HG02642 (cell line): ENCODE measurements at regions not wholly inside any gene's neighbourhood (a gene's known extent, or its start where the extent isn't known, plus 50 kb on each side); places are given as distances from the start of the nearest gene placed in this dataset.
"Not testable (repeated sequence)": the region's sequence is repeated elsewhere in the genome, so short reads cannot be mapped to it uniquely, and the experiment has no call there.

Experiments
- ATAC-seq: cut with Tn5 transposase; IDR thresholded peaks from one replicate; pipeline ENCODE4 v1.9.1; 2021; ENCODE audit warnings: mild to moderate bottlenecking; ENCODE audit not compliant: unreplicated experiment, poor library complexity

GRCh38 chr9:1881708-1882295 is 133.3 kb upstream of the SMARCA2 start:
- ATAC-seq: no peak

- ATAC-seq: no peak
Observed at GRCh38 chr9:1882711-1883403, 132.3 kb upstream of the SMARCA2 start.

GRCh38 chr9:1890201-1890600 is 124.9 kb upstream of the SMARCA2 start:
- no peak for ATAC-seq

- no peak for ATAC-seq
Observed at GRCh38 chr9:1890816-1891215, 124.3 kb upstream of the SMARCA2 start.

GRCh38 chr9:1903080-1903704 is 112.0 kb upstream of the SMARCA2 start:
- not testable (repeated sequence) for ATAC-seq

GRCh38 chr9:1907465-1907864 is 107.7 kb upstream of the SMARCA2 start:
- ATAC-seq: no peak

GRCh38 chr9:1909322-1909721 is 105.8 kb upstream of the SMARCA2 start:
- ATAC-seq: no peak

- no peak for ATAC-seq
Observed at GRCh38 chr9:1910269-1910811, 104.8 kb upstream of the SMARCA2 start.

- no peak for ATAC-seq
Observed at GRCh38 chr9:1913631-1914330, 101.4 kb upstream of the SMARCA2 start.

- no peak for ATAC-seq
Observed at GRCh38 chr9:1916095-1916494, 99.1 kb upstream of the SMARCA2 start.

- ATAC-seq: no peak
Observed at GRCh38 chr9:1916655-1917054, 98.5 kb upstream of the SMARCA2 start.

- ATAC-seq: no peak
Observed at GRCh38 chr9:1917396-1917935, 97.7 kb upstream of the SMARCA2 start.

GRCh38 chr9:1918108-1918507 is 97.0 kb upstream of the SMARCA2 start:
- ATAC-seq: no peak

GRCh38 chr9:1918622-1919021 is 96.5 kb upstream of the SMARCA2 start:
- ATAC-seq: no peak

GRCh38 chr9:1919229-1919628 is 95.9 kb upstream of the SMARCA2 start:
- ATAC-seq: no peak

GRCh38 chr9:1920386-1920785 is 94.8 kb upstream of the SMARCA2 start:
- ATAC-seq: no peak

- no peak for ATAC-seq
Observed at GRCh38 chr9:1922026-1922425, 93.1 kb upstream of the SMARCA2 start.

GRCh38 chr9:1927546-1927945 is 87.6 kb upstream of the SMARCA2 start:
- no peak for ATAC-seq

GRCh38 chr9:1929134-1929533 is 86.0 kb upstream of the SMARCA2 start:
- ATAC-seq: no peak

- peak; percentile 65 for ATAC-seq
Observed at GRCh38 chr9:1929722-1930244, 85.4 kb upstream of the SMARCA2 start.
